Hepatocyte (in vitro differentiated cells): ENCODE measurements at regions not wholly inside any gene's neighbourhood (a gene's known extent, or its start where the extent isn't known, plus 50 kb on each side); places are given as distances from the start of the nearest gene placed in this dataset.

Experiments used
- DNase-seq: peaks from one replicate; pipeline ENCODE4 v3.0.0-alpha.2; 2016; ENCODE audit warnings: low spot score
- H2AFZ ChIP-seq: fragments of 200-600 bp; sonication (generic); 2 replicates; pipeline ENCODE4 v1.6.0; 2016; ENCODE audit warnings: antibody characterized with exemption, mild to moderate bottlenecking
- H3K27ac ChIP-seq: fragments of 200-600 bp; sonication (generic); 2 replicates; pipeline ENCODE4 v1.5.1; 2016; ENCODE audit warnings: mild to moderate bottlenecking
- H3K27me3 ChIP-seq: fragments of 200-600 bp; sonication (generic); 2 replicates; pipeline ENCODE4 v1.6.1; 2016
- H3K36me3 ChIP-seq: fragments of 200-600 bp; sonication (generic); replicated peaks from 2 replicates; pipeline ENCODE4 v1.5.1; 2016; ENCODE audit warnings: low read depth; ENCODE audit not compliant: insufficient read depth
- H3K4me1 ChIP-seq: fragments of 200-600 bp; sonication (generic); 2 replicates; pipeline ENCODE4 v1.5.1; 2016; ENCODE audit warnings: mild to moderate bottlenecking, moderate library complexity; ENCODE audit not compliant: insufficient read depth
- H3K4me2 ChIP-seq: fragments of 200-600 bp; sonication (generic); 2 replicates; pipeline ENCODE4 v1.6.0; 2016
- H3K4me3 ChIP-seq: fragments of 200-600 bp; sonication (generic); 2 replicates; pipeline ENCODE4 v1.5.1; 2016; ENCODE audit warnings: mild to moderate bottlenecking
- H3K79me2 ChIP-seq: fragments of 200-600 bp; sonication (generic); 2 replicates; pipeline ENCODE4 v1.6.0; 2017; ENCODE audit warnings: mild to moderate bottlenecking
- H3K9me2 ChIP-seq: fragments of 200-600 bp; sonication (generic); replicated peaks from 2 replicates; pipeline ENCODE4 v1.6.0; 2017; ENCODE audit warnings: mild to moderate bottlenecking; ENCODE audit not compliant: insufficient read depth
- H3K9me3 ChIP-seq: fragments of 200-600 bp; sonication (generic); 2 replicates; pipeline ENCODE4 v1.5.1; 2016; ENCODE audit warnings: low read depth, mild to moderate bottlenecking
- H4K20me1 ChIP-seq: fragments of 200-600 bp; sonication (generic); 2 replicates; pipeline ENCODE4 v1.6.0; 2016; ENCODE audit warnings: mild to moderate bottlenecking; ENCODE audit not compliant: insufficient read depth, poor library complexity, severe bottlenecking
- CTCF ChIP-seq: fragments of 200-600 bp; sonication (generic); IDR thresholded peaks from 2 replicates; pipeline ENCODE4 v1.5.1; 2016; ENCODE audit warnings: antibody characterized with exemption, mild to moderate bottlenecking; ENCODE audit not compliant: poor library complexity
- EZH2 ChIP-seq: fragments of 200-600 bp; sonication (generic); IDR thresholded peaks from 2 replicates; pipeline ENCODE4 v1.6.1; 2016; ENCODE audit warnings: antibody characterized with exemption, mild to moderate bottlenecking, borderline replicate concordance
- EZH2phosphoT487 ChIP-seq: fragments of 200-600 bp; sonication (generic); IDR thresholded peaks from one replicate; pipeline ENCODE4 v1.6.1; 2018; ENCODE audit warnings: antibody characterized with exemption, mild to moderate bottlenecking, low read depth, moderate library complexity; ENCODE audit not compliant: unreplicated experiment, severe bottlenecking
- WGBS: methylation state at CpG from one replicate; pipeline ENCODE4 v1.1.6; 2016; ENCODE audit warnings: low lambda C conversion rate; ENCODE audit errors: missing lambda C conversion rate; 5-methylcytosine and 5-hydroxymethylcytosine counted together

GRCh38 chr11:45021692-45022141 is 71.0 kb upstream of the TP53I11 start:
- Histone ChIP-seq H3K27ac (no peak overlapping the region), H3K4me2 (no peak overlapping the region), H3K27me3 (no peaks in the 10 kb centered on the region)

GRCh38 chr11:45022294-45023064 is 71.8 kb upstream of the TP53I11 start:
- Histone ChIP-seq H2AFZ (no peak overlapping the region), H4K20me1 (no peaks in the 10 kb centered on the region), H3K9me3 (no peaks in the 10 kb centered on the region), H3K9me2 (no peaks in the 10 kb centered on the region), H3K4me3 (no peak overlapping the region), H3K27me3 (no peaks in the 10 kb centered on the region), H3K4me1 (peaks cover 6% of the 10 kb centered on the region), H3K79me2 (no peaks in the 10 kb centered on the region), H3K27ac (no peak overlapping the region), H3K4me2 (no peak overlapping the region), H3K36me3 (no peaks in the 10 kb centered on the region)
- TF ChIP-seq CTCF (no peak), EZH2 (no peak), EZH2phosphoT487 (no peak)
- WGBS, result 69% methylated on average over 9 of the region's 9 CpGs
- no peak for DNase-seq

More at GRCh38 chr11:45021692-45022141, 71.0 kb upstream of the TP53I11 start:
- Histone ChIP-seq H3K36me3 (no peaks in the 10 kb centered on the region), H3K4me1 (peaks cover 6% of the 10 kb centered on the region), H4K20me1 (no peaks in the 10 kb centered on the region), H3K9me2 (no peaks in the 10 kb centered on the region), H3K4me3 (no peak overlapping the region), H3K79me2 (no peaks in the 10 kb centered on the region), H2AFZ (no peak overlapping the region), H3K9me3 (no peaks in the 10 kb centered on the region)
- TF ChIP-seq EZH2phosphoT487, result no peak
- no peak for TF ChIP-seq CTCF
- no peak for TF ChIP-seq EZH2
- 34% methylated on average over 9 of the region's 9 CpGs for WGBS
- peak; percentile 52 for DNase-seq

- no peak for TF ChIP-seq CTCF
- TF ChIP-seq EZH2phosphoT487, result no peak
- no peaks in the 10 kb centered on the region for H3K27me3 ChIP-seq
- H3K9me3 ChIP-seq, result no peaks in the 10 kb centered on the region
- no peak overlapping the region for H2AFZ ChIP-seq
- peaks cover 6% of the 10 kb centered on the region for H3K4me1 ChIP-seq
- H4K20me1 ChIP-seq, result no peaks in the 10 kb centered on the region
- no peaks in the 10 kb centered on the region for H3K79me2 ChIP-seq
- DNase-seq, result no peak
- H3K4me3 ChIP-seq, result no peak overlapping the region
- H3K27ac ChIP-seq, result no peak overlapping the region
- H3K4me2 ChIP-seq, result no peak overlapping the region
- no peaks in the 10 kb centered on the region for H3K9me2 ChIP-seq
- H3K36me3 ChIP-seq, result no peaks in the 10 kb centered on the region
- 72% methylated on average over 5 of the region's 5 CpGs for WGBS
Observed at GRCh38 chr11:45023065-45023365, 72.3 kb upstream of the TP53I11 start.
